Coronary artery (tissue), 2 donors: ENCODE measurements at regions not wholly inside any gene's neighbourhood (a gene's known extent, or its start where the extent isn't known, plus 50 kb on each side); places are given as distances from the start of the nearest gene placed in this dataset.
A peak's percentile ranks its signal among the peaks of the same experiment; 100 is the strongest.

Source experiments
- DNase-seq: peaks from one replicate; pipeline ENCODE4 v3.0.0-alpha.2; 2017; ENCODE audit warnings: low spot score
- H3K27ac ChIP-seq, 2 donors: fragments of 200-600 bp; sonication (generic); one replicate each; pipeline ENCODE4 v1.5.1; 2016 to 2019
- H3K4me3 ChIP-seq: fragments of 200-600 bp; sonication (generic); 2 replicates; pipeline ENCODE4 v1.5.1; 2016; ENCODE audit warnings: mild to moderate bottlenecking, moderate library complexity
- CTCF ChIP-seq: fragments of 200-600 bp; sonication (generic); IDR thresholded peaks from one replicate; pipeline ENCODE4 v1.5.1; 2019; ENCODE audit warnings: antibody characterized with exemption

GRCh38 chr10:56057860-56058259 lies 303.2 kb downstream of the ZWINT start:
- Histone ChIP-seq H3K27ac (no peak overlapping the region), H3K4me3 (no peak overlapping the region)
- no peak for DNase-seq
- no peak for TF ChIP-seq CTCF

- no peak for TF ChIP-seq CTCF
- Histone ChIP-seq H3K27ac (no peak overlapping the region), H3K4me3 (no peak overlapping the region)
- peak; percentile 54 for DNase-seq
Observed at GRCh38 chr10:56035489-56035888, 325.6 kb downstream of the ZWINT start.

- Histone ChIP-seq H3K27ac (no peak overlapping the region), H3K4me3 (no peak overlapping the region)
- no peak for TF ChIP-seq CTCF
- DNase-seq, result no peak
Observed at GRCh38 chr10:56028298-56029132, 332.5 kb downstream of the ZWINT start.

GRCh38 chr10:56012101-56012500 lies 349.0 kb downstream of the ZWINT start:
- no peak for DNase-seq
- no peak for TF ChIP-seq CTCF
- Histone ChIP-seq H3K4me3 (no peak overlapping the region), H3K27ac (no peak overlapping the region)

GRCh38 chr10:56003555-56003954 lies 357.5 kb downstream of the ZWINT start:
- Histone ChIP-seq H3K4me3 (no peak overlapping the region), H3K27ac (no peak overlapping the region)
- no peak for DNase-seq
- no peak for TF ChIP-seq CTCF

GRCh38 chr10:55989188-55989587 lies 371.9 kb downstream of the ZWINT start:
- TF ChIP-seq CTCF, result no peak
- DNase-seq, result no peak
- Histone ChIP-seq H3K27ac (no peak overlapping the region), H3K4me3 (no peak overlapping the region)

DNA sequence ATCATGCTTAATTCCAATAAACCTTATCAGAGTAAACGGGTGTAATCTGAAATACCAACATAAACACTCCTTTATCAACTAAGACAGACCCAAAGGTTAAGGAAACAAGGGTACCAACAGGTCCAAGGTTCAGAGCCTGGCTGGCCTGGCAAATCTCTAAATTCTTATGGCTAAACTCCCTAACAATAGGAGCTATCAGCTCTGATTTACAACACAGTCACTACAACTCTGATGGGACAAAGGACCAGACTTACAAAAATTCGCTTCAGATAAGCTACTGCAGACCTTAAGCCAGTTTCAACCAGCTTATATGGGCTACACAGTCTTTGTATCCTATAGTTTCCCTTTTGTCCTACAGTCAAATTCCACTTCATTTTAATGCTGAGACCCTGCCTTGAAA lies 381.9 kb downstream of the ZWINT start:
- Histone ChIP-seq H3K4me3 (no peak overlapping the region), H3K27ac (no peak overlapping the region)
- no peak for DNase-seq
- no peak for TF ChIP-seq CTCF
